CD4-positive, alpha-beta T cell treated with Interleukin-4 for 4 hours (primary cell): ENCODE measurements at regions not wholly inside any gene's neighbourhood (a gene's known extent, or its start where the extent isn't known, plus 50 kb on each side); places are given as distances from the start of the nearest gene placed in this dataset.
"Not testable (repeated sequence)": the region's sequence is repeated elsewhere in the genome, so short reads cannot be mapped to it uniquely, and the experiment has no call there.

ENCODE experiments used
- DNase-seq: peaks from one replicate; pipeline ENCODE4 v3.0.0-alpha.2; 2020

- DNase-seq, result no peak
Observed at GRCh38 chr16:5302372-5303114, 204.9 kb upstream of the EEF2KMT start.

DNA sequence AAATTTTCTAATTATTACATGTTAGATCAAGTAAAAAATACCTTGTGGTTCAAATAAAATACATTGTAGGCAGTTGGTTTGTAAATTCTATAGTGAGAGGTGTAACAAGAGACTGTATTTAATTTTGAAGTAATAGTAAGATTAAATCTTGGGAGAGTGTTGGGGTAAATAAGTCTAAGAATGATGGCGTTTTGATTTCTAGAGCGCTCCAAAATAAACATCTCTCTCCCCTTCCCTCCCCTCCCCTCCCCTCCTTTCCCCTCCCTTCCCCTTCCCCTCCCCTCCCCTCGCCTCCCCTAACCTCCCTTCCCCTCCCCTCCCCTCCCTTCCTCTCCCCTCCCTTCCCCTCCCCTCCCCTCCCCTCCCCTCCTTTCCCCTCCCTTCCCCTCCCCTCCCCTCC lies 200.6 kb upstream of the EEF2KMT start:
- no peak for DNase-seq

GRCh38 chr16:5296176-5296575 lies 198.6 kb upstream of the EEF2KMT start:
- DNase-seq, result no peak

GRCh38 chr16:5295304-5295703 lies 197.7 kb upstream of the EEF2KMT start:
- not testable (repeated sequence) for DNase-seq

GRCh38 chr16:5282152-5282551 lies 184.6 kb upstream of the EEF2KMT start:
- DNase-seq, result not testable (repeated sequence)

DNA sequence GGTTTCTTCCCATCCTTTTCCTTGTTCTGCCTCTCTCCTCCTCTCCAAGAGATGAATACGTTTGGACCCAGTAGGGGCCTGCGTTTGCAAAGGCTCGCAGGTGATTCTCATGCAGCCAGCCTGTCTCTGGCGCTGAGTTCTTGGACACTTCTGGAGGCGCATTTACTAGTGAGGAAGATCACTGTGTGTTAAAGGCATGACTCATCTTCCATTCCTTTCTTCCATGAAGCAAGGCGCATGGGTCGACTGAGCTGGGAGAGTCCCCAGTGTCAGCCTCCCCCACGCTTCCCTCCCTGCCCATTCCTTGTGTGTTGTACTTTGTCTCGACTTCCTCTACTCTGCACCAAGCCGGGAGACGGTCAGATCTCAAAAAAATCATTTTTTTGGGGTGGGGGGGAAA lies 159.9 kb upstream of the EEF2KMT start:
- no peak for DNase-seq

- DNase-seq, result no peak
Observed at GRCh38 chr16:5252791-5253190, 155.2 kb upstream of the EEF2KMT start.

DNA sequence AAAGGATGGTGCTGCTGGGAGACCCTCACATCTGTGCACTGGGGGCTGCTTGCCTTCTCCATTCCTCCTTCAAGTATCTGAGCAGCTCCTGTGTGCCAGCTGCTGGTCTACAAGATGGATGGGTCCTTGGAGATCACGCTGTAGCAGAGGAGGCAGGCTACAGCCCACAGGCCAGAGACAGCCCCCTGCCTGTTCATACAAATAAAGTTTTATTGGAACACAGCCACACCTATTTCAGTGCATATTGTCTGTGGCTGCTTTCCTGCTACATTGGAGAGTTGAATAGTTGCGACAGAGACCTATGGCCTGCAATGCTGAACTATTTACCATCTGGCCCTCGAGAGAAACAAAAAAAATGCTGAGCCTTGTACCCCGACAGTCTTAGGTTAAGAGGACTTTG lies 149.8 kb upstream of the EEF2KMT start:
- not testable (repeated sequence) for DNase-seq

DNA sequence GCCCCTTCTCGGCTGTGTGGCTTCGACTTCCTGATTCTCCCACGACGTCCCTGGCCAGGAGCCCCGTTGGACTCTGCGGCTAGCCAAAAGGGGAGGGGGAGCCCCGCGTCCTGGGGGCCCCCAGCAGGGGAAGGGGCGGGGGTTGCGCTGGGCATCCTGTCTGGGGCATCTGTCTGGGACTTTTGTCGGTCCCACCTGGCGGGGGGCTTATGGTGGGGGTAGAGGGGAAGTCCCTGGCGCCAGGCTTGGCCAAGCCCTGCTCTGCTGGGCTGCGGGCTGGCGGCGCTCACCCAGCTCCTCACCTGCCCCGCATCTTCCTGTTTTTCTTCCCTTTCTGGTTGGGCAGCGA lies 142.7 kb upstream of the EEF2KMT start:
- not testable (repeated sequence) for DNase-seq

DNA sequence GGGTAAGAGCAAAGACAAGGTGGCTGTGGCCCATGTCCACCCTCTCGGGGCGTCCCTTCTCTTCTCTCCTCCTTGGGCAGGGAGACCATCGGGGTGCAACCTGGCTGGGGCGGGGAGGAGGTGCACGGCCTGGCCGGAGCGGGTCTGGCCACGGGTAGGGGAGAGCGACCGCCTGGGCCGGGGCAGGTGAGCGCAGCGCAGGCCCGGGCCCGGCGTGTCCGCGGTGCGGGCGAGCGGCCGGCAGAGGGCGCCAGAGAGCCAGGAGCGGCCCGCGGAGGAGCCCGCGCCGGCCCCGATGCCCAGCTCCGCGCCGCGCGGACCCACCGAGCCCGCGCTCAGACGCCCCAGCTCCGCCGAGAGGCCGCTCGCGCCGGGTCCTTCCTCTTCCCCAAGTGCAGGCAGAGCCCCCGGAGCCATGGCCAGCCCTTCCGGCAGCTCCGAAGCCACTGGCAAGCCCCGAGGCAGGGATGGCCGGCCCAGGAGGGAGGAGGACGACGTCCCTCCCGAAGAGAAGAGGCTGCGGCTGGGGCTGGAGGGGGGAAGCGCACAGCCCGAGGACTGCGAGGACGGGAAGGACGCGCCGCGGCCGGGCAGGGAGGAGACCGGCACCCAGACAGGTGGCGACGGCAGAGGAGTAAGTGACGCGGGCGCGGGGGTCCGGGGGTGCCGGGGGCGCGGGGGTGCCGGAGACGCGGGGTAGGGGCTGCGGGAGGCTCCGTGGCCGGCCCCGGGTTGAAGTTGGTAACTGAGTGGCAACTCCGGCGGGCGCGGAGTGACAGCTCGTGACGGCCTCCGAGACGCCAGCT lies 142.1 kb upstream of the EEF2KMT start:
- peak; percentile 15 for DNase-seq

DNA sequence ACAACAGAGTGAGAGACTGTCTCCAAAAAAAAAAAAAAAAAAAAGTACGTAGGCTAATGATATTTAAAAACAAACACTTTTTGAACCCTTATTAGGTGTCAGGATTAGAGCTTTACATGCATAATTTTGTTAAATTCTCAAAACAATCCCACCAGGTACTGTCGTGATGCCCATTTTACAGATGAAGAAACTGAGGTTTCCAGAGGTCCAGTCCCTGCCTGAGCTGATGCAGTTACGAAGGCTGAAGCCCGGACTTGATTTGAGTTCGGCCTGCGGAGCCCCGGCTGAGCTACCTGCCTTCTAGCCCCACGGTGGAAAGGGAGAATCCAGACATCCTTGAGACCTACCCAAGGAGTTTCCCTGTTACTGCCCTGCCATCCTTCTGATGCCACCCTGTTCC lies 137.5 kb upstream of the EEF2KMT start:
- no peak for DNase-seq

DNA sequence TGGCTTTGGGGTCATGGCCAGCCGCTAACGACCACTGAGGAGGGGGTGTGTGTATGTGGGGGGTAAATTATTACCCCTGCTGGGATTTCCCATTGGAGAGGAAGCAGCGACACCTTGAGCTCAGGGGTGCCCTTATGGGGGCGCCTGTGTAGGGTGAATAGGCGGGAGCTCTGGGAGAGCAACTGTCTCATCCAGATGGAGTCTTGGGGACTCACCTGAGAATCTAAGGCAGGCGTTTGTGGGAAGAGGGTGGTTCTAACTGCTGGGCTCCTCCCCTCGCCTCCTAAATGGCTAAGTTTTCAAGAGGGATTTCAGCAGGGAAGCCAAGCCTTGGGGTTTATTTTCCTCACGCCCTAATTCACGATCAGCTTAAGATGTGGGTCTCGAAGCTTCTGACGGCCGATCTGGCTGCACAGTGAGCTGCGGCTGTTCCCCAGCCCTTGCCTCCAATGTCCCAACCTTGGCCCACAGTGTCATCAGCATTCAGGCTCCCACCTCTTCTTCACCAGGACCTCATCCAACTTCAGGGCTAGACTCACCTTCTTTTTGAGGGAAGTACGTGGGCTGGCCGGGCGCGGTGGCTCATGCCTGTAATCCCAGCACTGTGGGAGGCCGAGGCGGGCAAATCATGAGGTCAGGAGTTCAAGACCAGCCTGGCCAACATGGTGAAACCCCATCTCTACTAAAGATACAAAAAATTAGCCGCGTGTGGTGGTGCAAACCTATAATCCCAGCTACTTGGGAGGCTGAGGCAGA lies 136.9 kb upstream of the EEF2KMT start:
- DNase-seq, result no peak

- DNase-seq, result no peak
Observed at GRCh38 chr16:5231246-5231759, 133.7 kb upstream of the EEF2KMT start.

GRCh38 chr16:5228369-5228768 lies 130.8 kb upstream of the EEF2KMT start:
- DNase-seq, result no peak

- no peak for DNase-seq
Observed at GRCh38 chr16:5225931-5226655, 128.5 kb upstream of the EEF2KMT start.

GRCh38 chr16:5222761-5223160 lies 125.2 kb upstream of the EEF2KMT start:
- no peak for DNase-seq

- DNase-seq, result not testable (repeated sequence)
Observed at GRCh38 chr16:5221831-5222230, 124.2 kb upstream of the EEF2KMT start.

DNA sequence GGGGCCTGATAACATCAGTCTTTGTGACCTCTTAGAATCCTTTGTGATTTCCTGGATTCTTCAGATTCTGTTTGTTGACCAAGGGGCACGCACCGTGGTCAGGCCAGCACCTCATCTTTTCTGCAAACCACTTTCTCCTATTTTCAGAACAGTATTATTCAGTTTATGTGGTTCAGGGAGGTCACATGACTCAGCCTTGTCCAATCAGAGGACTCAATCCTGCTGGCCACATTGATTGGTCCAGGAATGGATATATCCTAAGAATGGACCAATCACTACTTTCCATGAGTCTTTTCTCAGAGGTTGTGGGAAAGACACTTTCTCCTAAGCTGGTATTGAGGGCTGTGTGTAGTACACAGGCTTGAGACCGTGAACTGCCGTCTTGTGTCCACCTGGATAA lies 123.1 kb upstream of the EEF2KMT start:
- no peak for DNase-seq

GRCh38 chr16:5216441-5217080 lies 119.0 kb upstream of the EEF2KMT start:
- DNase-seq, result no peak

DNA sequence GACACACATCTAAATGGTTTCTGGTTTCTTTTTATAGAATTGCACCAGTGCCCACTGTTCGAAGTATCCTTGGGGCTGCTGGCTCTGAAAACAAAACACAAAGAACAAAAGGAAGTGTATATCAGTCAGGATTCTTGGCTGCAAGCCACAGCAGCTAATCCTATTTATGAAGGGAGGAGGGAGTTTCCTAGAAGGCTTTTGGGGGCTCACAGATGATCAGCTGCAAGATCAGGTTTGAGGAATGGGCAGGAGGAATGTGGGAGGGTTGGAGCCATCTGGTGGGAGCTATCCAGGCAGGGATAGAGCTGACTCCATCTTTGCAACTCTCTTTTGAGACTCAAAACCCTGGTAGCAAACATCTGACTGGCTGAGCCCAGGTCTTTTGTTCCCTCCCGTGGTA lies 118.3 kb upstream of the EEF2KMT start:
- DNase-seq, result no peak

DNA sequence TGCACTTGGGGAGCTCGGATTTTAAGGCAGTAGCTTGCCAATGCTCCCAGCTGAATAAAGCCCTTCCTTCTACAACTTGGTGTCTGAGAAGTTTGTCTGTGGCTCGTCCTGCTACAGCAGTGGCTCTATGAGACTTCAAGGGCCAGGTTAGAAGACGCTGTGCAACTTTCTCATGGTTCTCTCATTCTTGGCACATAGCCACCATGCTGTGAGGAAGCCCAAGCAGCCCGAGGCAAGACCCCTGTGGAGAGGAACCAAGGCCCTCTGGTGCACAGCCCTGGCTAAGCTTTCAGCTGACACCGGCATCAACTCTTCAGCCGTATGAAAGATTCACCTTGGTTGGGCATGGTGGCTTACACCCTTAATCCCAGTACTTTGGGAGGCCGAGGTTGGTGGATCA lies 116.9 kb upstream of the EEF2KMT start:
- DNase-seq, result no peak

DNA sequence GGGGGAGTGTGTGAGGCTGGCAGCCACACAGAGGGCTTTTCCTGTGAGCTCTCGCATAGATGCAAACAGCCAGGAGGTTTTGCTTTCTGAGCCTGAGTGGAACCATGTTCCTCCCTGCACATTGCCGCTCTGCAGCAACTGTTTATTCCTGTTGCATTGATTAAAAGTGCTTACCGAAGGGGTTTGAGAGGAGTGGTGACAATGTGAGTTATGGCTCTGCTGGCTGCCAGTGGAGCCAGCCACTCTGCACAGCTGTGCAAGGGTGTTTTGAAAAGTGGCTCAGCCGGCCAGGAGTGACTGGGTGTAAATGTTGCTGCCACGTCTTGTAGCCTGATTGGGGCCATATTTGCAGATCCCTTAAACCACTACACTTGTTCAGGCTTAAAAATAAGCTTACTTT lies 114.9 kb upstream of the EEF2KMT start:
- DNase-seq, result not testable (repeated sequence)
